ENCODE measurements at regions not wholly inside any gene's neighbourhood (a gene's known extent, or its start where the extent isn't known, plus 50 kb on each side); places are given as distances from the start of the nearest gene placed in this dataset.

DNA sequence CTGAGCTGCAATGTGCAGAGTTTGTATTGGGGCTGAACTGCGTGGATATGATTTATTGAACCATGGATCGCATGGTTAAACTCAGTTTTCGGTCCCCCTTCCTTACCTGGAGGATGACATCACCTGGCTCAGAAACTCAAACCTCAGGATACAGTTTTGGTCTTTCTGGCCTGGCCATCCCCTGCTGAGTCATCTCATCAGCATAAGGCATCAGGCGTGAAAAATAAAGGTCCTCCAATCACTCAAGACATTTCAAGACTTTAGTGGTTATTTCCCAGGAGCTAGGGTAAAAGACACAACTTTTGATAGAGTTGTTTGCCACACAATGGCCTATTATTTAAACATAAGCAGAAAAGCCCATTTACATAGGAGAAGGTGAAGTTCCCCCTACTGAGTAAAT, 631.1 kb upstream of the TMEM132C start:
- Histone ChIP-seq H2AFZ (no peak overlapping the region), H3K4me3 (no peak overlapping the region), H3K9ac (no peak overlapping the region), H3K27me3 (replicated peaks; ENCODE audit: insufficient read depth) (no peaks in the 10 kb centered on the region), H3K27ac (no peak overlapping the region), H3K4me2 (ENCODE audit: unreplicated experiment) (no peak overlapping the region), H4K20me1 (ENCODE audit: insufficient read depth) (no peaks in the 10 kb centered on the region), H3F3A (ENCODE audit: insufficient read depth) (peaks cover 7% of the 10 kb centered on the region; the same call in 1 of the 2 replicates), H3K9me2 (ENCODE audit: insufficient read depth) (no peaks in the 10 kb centered on the region), H3K9me3 (ENCODE audit: low read depth) (no peaks in the 10 kb centered on the region), H3K4me1 (ENCODE audit: insufficient read depth) (peaks cover 11% of the 10 kb centered on the region), H3K36me3 (ENCODE audit: low read depth) (no peaks in the 10 kb centered on the region), H3K79me2 (ENCODE audit: insufficient read depth) (no peaks in the 10 kb centered on the region)
- in situ Hi-C loops (cut with MboI) = no loop called here
- TF ChIP-seq EZH2 (IDR thresholded peaks at IDR 0.05; ENCODE audit: insufficient read depth, poor library complexity, severe bottlenecking) (no peak), EZH2phosphoT487 (IDR thresholded peaks at IDR 0.05; ENCODE audit: insufficient read depth, low read depth) (no peak)
- DNase-seq = no peak
- 92 to 93% methylated on average over 4 of the region's 4 CpGs for WGBS, 2 experiments (ENCODE audit: low coverage in 1 of 2, low lambda C conversion rate in 2 of 2, missing lambda C conversion rate in 2 of 2)

DNA sequence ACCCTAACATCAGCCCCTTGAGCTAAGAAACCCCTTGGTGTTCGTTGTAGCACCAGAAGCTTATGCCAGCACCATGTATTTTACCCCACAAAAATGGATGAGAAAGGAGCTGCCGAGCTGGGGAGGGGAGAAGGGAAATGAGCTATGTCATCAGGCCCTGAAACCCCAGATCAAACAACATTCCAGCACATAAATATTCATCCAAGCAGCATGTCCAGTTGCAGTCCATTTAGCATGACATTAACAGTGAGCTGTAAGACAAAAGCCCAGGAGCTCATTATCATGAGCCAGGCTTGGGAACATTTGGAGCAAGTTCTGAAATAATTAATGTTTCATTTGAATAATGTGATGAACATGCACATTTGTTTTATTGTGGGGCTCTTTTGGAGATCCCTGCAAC, 630.1 kb upstream of the TMEM132C start:
- Histone ChIP-seq H3K27ac (no peak overlapping the region), H2AFZ (no peak overlapping the region), H3K9me2 (ENCODE audit: insufficient read depth) (no peaks in the 10 kb centered on the region), H3F3A (ENCODE audit: insufficient read depth) (peaks cover 11% of the 10 kb centered on the region; the same call in 1 of the 2 replicates), H3K4me1 (ENCODE audit: insufficient read depth) (peaks cover 17% of the 10 kb centered on the region), H3K4me2 (ENCODE audit: unreplicated experiment) (no peak overlapping the region), H4K20me1 (ENCODE audit: insufficient read depth) (no peaks in the 10 kb centered on the region), H3K4me3 (no peak overlapping the region), H3K9ac (no peak overlapping the region), H3K36me3 (ENCODE audit: low read depth) (no peaks in the 10 kb centered on the region), H3K9me3 (ENCODE audit: low read depth) (no peaks in the 10 kb centered on the region), H3K27me3 (replicated peaks; ENCODE audit: insufficient read depth) (no peaks in the 10 kb centered on the region), H3K79me2 (ENCODE audit: insufficient read depth) (no peaks in the 10 kb centered on the region)
- no peak for DNase-seq
- in situ Hi-C loops (cut with MboI) = no loop called here
- no peak for TF ChIP-seq EZH2 (IDR thresholded peaks at IDR 0.05; ENCODE audit: insufficient read depth, poor library complexity, severe bottlenecking)
- TF ChIP-seq EZH2phosphoT487 (IDR thresholded peaks at IDR 0.05; ENCODE audit: insufficient read depth, low read depth) = no peak
- 21 to 41% methylated on average over 2 of the region's 2 CpGs for WGBS, 2 experiments (ENCODE audit: low coverage in 1 of 2, low lambda C conversion rate in 2 of 2, missing lambda C conversion rate in 2 of 2)

DNA sequence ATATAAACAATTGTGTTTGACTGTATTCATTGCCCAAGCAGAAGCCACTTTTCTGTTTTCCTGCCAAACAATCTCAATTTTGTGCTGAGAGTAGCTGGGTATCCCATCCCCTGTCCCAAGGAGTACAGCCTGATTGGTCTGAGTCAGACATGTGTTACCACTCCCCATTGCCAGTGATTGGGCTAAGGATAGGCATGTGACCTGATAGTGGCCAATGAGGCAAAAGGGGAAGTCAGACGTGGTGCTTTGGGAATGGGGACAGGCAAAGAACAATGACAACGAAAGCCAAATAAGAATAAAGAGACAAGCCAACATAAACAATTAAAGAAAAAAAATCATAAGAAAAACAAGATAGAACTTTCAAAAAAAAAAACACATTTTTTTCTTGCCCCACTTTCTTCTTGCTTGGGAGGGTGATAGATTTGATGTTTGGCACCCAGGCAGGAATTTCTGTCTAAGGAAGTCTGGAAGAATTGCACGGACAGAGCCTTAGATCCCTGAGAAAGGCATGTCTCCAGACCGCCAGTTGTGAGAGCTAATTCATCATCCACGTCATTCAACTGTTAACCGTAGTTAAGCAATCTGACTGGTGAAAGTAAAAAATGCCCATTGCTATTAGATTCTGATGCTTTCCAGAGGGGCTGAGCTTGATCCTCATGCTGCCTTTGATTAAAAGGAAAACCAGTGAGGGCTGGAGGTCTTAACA, 626.6 kb upstream of the TMEM132C start:
- peak overlapping the region; percentile 63 for H3K27ac ChIP-seq
- no peaks in the 10 kb centered on the region for H4K20me1 ChIP-seq (ENCODE audit: insufficient read depth)
- H3K9ac ChIP-seq = peak overlapping the region; percentile 48
- peak; percentile 78 for DNase-seq
- H3K9me3 ChIP-seq (ENCODE audit: low read depth) = no peaks in the 10 kb centered on the region
- H3K4me3 ChIP-seq = peak overlapping the region; percentile 30
- no peak for TF ChIP-seq EZH2 (IDR thresholded peaks at IDR 0.05; ENCODE audit: insufficient read depth, poor library complexity, severe bottlenecking)
- TF ChIP-seq EZH2phosphoT487 (IDR thresholded peaks at IDR 0.05; ENCODE audit: insufficient read depth, low read depth) = no peak
- WGBS, 2 experiments (ENCODE audit: low coverage in 1 of 2, low lambda C conversion rate in 2 of 2, missing lambda C conversion rate in 2 of 2) = 5 to 6% methylated on average over 6 of the region's 6 CpGs
- H3K4me2 ChIP-seq (ENCODE audit: unreplicated experiment) = peak overlapping the region; percentile 65
- H3K79me2 ChIP-seq (ENCODE audit: insufficient read depth) = no peaks in the 10 kb centered on the region
- peak overlapping the region; percentile 64 for H2AFZ ChIP-seq
- H3K36me3 ChIP-seq (ENCODE audit: low read depth) = no peaks in the 10 kb centered on the region
- in situ Hi-C loops (cut with MboI) = no loop called here
- H3K9me2 ChIP-seq (ENCODE audit: insufficient read depth) = no peaks in the 10 kb centered on the region
- H3K4me1 ChIP-seq (ENCODE audit: insufficient read depth) = peaks cover 17% of the 10 kb centered on the region
- H3F3A ChIP-seq (ENCODE audit: insufficient read depth) = peaks cover 11% of the 10 kb centered on the region; the same call in 1 of the 2 replicates
- H3K27me3 ChIP-seq (replicated peaks; ENCODE audit: insufficient read depth) = no peaks in the 10 kb centered on the region

DNA sequence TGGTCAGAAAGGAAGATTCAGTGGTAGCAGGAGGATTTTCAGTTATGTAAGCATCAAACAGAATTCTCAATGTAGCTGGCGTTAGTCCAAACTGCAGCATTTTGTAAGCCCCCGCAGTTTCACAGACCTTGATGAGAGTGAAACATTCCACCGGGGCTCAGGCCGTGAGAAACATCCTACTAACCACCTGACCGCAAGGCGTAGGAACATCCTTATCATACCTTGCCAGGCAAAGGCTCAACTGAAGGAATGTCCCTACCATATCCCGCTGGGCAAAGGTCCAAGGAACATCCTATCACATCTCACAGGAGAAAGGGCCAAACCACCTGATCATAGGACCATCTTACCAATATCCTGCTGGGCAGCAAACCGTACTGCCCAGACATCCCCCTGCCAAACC, 624.8 kb upstream of the TMEM132C start:
- Histone ChIP-seq H3F3A (ENCODE audit: insufficient read depth) (peaks cover 11% of the 10 kb centered on the region; the same call in 1 of the 2 replicates), H3K4me1 (ENCODE audit: insufficient read depth) (peaks cover 17% of the 10 kb centered on the region), H3K79me2 (ENCODE audit: insufficient read depth) (no peaks in the 10 kb centered on the region), H2AFZ (no peak overlapping the region), H3K9ac (no peak overlapping the region), H4K20me1 (ENCODE audit: insufficient read depth) (no peaks in the 10 kb centered on the region), H3K9me2 (ENCODE audit: insufficient read depth) (no peaks in the 10 kb centered on the region), H3K27me3 (replicated peaks; ENCODE audit: insufficient read depth) (no peaks in the 10 kb centered on the region), H3K36me3 (ENCODE audit: low read depth) (no peaks in the 10 kb centered on the region), H3K4me2 (ENCODE audit: unreplicated experiment) (no peak overlapping the region), H3K27ac (no peak overlapping the region), H3K9me3 (ENCODE audit: low read depth) (no peaks in the 10 kb centered on the region), H3K4me3 (no peak overlapping the region)
- TF ChIP-seq EZH2phosphoT487 (IDR thresholded peaks at IDR 0.05; ENCODE audit: insufficient read depth, low read depth) (no peak), EZH2 (IDR thresholded peaks at IDR 0.05; ENCODE audit: insufficient read depth, poor library complexity, severe bottlenecking) (no peak)
- WGBS, 2 experiments (ENCODE audit: low coverage in 1 of 2, low lambda C conversion rate in 2 of 2, missing lambda C conversion rate in 2 of 2) = 95 to 97% methylated on average over 8 of the region's 8 CpGs
- DNase-seq = no peak
- in situ Hi-C loops (cut with MboI) = no loop called here

All from GM23248 (cell line).